Hepatocyte (in vitro differentiated cells): ENCODE measurements at regions not wholly inside any gene's neighbourhood (a gene's known extent, or its start where the extent isn't known, plus 50 kb on each side); places are given as distances from the start of the nearest gene placed in this dataset.

Experiments
- DNase-seq: peaks from one replicate; pipeline ENCODE4 v3.0.0-alpha.2; 2016; ENCODE audit warnings: low spot score
- H2AFZ ChIP-seq: fragments of 200-600 bp; sonication (generic); 2 replicates; pipeline ENCODE4 v1.6.0; 2016; ENCODE audit warnings: antibody characterized with exemption, mild to moderate bottlenecking
- H3K27ac ChIP-seq: fragments of 200-600 bp; sonication (generic); 2 replicates; pipeline ENCODE4 v1.5.1; 2016; ENCODE audit warnings: mild to moderate bottlenecking
- H3K27me3 ChIP-seq: fragments of 200-600 bp; sonication (generic); 2 replicates; pipeline ENCODE4 v1.6.1; 2016
- H3K36me3 ChIP-seq: fragments of 200-600 bp; sonication (generic); replicated peaks from 2 replicates; pipeline ENCODE4 v1.5.1; 2016; ENCODE audit warnings: low read depth; ENCODE audit not compliant: insufficient read depth
- H3K4me1 ChIP-seq: fragments of 200-600 bp; sonication (generic); 2 replicates; pipeline ENCODE4 v1.5.1; 2016; ENCODE audit warnings: mild to moderate bottlenecking, moderate library complexity; ENCODE audit not compliant: insufficient read depth
- H3K4me2 ChIP-seq: fragments of 200-600 bp; sonication (generic); 2 replicates; pipeline ENCODE4 v1.6.0; 2016
- H3K4me3 ChIP-seq: fragments of 200-600 bp; sonication (generic); 2 replicates; pipeline ENCODE4 v1.5.1; 2016; ENCODE audit warnings: mild to moderate bottlenecking
- H3K79me2 ChIP-seq: fragments of 200-600 bp; sonication (generic); 2 replicates; pipeline ENCODE4 v1.6.0; 2017; ENCODE audit warnings: mild to moderate bottlenecking
- H3K9me2 ChIP-seq: fragments of 200-600 bp; sonication (generic); replicated peaks from 2 replicates; pipeline ENCODE4 v1.6.0; 2017; ENCODE audit warnings: mild to moderate bottlenecking; ENCODE audit not compliant: insufficient read depth
- H3K9me3 ChIP-seq: fragments of 200-600 bp; sonication (generic); 2 replicates; pipeline ENCODE4 v1.5.1; 2016; ENCODE audit warnings: low read depth, mild to moderate bottlenecking
- H4K20me1 ChIP-seq: fragments of 200-600 bp; sonication (generic); 2 replicates; pipeline ENCODE4 v1.6.0; 2016; ENCODE audit warnings: mild to moderate bottlenecking; ENCODE audit not compliant: insufficient read depth, poor library complexity, severe bottlenecking
- EZH2 ChIP-seq: fragments of 200-600 bp; sonication (generic); IDR thresholded peaks from 2 replicates; pipeline ENCODE4 v1.6.1; 2016; ENCODE audit warnings: antibody characterized with exemption, mild to moderate bottlenecking, borderline replicate concordance
- EZH2phosphoT487 ChIP-seq: fragments of 200-600 bp; sonication (generic); IDR thresholded peaks from one replicate; pipeline ENCODE4 v1.6.1; 2018; ENCODE audit warnings: antibody characterized with exemption, mild to moderate bottlenecking, low read depth, moderate library complexity; ENCODE audit not compliant: unreplicated experiment, severe bottlenecking
- WGBS: methylation state at CpG from one replicate; pipeline ENCODE4 v1.1.6; 2016; ENCODE audit warnings: low lambda C conversion rate; ENCODE audit errors: missing lambda C conversion rate; 5-methylcytosine and 5-hydroxymethylcytosine counted together
- TF ChIP-seq, protein P1 (sequence below): fragments of 200-600 bp; sonication (generic); IDR thresholded peaks from 2 replicates; pipeline ENCODE4 v1.5.1; 2016; ENCODE audit warnings: antibody characterized with exemption, mild to moderate bottlenecking; ENCODE audit not compliant: poor library complexity

GRCh38 chr13:78736142-78736541 lies 77.2 kb upstream of the OBI1 start:
- TF ChIP-seq EZH2phosphoT487 (no peak), EZH2 (no peak)
- TF ChIP-seq, protein P1, sequence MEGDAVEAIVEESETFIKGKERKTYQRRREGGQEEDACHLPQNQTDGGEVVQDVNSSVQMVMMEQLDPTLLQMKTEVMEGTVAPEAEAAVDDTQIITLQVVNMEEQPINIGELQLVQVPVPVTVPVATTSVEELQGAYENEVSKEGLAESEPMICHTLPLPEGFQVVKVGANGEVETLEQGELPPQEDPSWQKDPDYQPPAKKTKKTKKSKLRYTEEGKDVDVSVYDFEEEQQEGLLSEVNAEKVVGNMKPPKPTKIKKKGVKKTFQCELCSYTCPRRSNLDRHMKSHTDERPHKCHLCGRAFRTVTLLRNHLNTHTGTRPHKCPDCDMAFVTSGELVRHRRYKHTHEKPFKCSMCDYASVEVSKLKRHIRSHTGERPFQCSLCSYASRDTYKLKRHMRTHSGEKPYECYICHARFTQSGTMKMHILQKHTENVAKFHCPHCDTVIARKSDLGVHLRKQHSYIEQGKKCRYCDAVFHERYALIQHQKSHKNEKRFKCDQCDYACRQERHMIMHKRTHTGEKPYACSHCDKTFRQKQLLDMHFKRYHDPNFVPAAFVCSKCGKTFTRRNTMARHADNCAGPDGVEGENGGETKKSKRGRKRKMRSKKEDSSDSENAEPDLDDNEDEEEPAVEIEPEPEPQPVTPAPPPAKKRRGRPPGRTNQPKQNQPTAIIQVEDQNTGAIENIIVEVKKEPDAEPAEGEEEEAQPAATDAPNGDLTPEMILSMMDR, result no peak
- no peak overlapping the region for H3K4me2 ChIP-seq
- no peaks in the 10 kb centered on the region for H4K20me1 ChIP-seq

DNA sequence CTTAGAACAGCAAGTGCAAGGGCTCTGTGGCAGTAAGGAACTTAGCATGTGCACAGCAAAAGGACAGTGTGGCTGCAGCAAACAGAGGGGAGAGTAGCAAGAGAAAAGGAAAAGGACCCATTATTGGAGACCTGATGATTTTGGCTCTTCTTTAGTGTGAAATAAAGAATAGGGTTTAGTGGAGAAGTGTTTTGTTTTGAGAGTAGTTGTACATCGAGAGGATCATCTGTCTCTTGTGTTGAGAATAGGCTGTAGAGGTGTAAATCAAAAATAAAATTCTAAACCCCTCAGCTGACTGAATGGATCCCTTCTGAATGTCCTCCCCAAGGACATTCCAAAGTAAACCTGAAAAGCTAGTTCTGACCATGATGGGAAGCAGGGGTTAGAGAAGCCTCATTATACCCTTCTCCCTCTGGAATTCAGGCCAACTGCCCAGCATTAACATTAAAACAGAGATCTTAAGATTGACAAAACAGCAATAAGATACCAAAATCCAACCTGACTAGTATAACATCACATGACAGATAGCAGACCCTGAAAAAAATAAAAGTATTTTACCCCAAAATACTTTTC lies 73.6 kb upstream of the OBI1 start:
- Histone ChIP-seq H3K79me2 (no peaks in the 10 kb centered on the region), H3K4me2 (no peak overlapping the region), H3K4me3 (no peak overlapping the region), H3K36me3 (no peaks in the 10 kb centered on the region), H4K20me1 (no peaks in the 10 kb centered on the region), H3K9me2 (no peaks in the 10 kb centered on the region), H3K4me1 (no peaks in the 10 kb centered on the region), H2AFZ (no peak overlapping the region), H3K27me3 (no peaks in the 10 kb centered on the region), H3K27ac (no peak overlapping the region), H3K9me3 (no peaks in the 10 kb centered on the region)
- WGBS, result 96% methylated on average over 1 of the region's 1 CpG
- TF ChIP-seq, protein P1, result no peak
- TF ChIP-seq EZH2 (no peak), EZH2phosphoT487 (no peak)
- no peak for DNase-seq

More at GRCh38 chr13:78736142-78736541, 77.2 kb upstream of the OBI1 start:
- Histone ChIP-seq H3K27me3 (no peaks in the 10 kb centered on the region), H3K79me2 (no peaks in the 10 kb centered on the region), H3K4me1 (no peaks in the 10 kb centered on the region), H3K36me3 (no peaks in the 10 kb centered on the region), H2AFZ (no peak overlapping the region), H3K9me2 (no peaks in the 10 kb centered on the region), H3K27ac (no peak overlapping the region), H3K9me3 (no peaks in the 10 kb centered on the region), H3K4me3 (no peak overlapping the region)
- DNase-seq, result no peak

DNA sequence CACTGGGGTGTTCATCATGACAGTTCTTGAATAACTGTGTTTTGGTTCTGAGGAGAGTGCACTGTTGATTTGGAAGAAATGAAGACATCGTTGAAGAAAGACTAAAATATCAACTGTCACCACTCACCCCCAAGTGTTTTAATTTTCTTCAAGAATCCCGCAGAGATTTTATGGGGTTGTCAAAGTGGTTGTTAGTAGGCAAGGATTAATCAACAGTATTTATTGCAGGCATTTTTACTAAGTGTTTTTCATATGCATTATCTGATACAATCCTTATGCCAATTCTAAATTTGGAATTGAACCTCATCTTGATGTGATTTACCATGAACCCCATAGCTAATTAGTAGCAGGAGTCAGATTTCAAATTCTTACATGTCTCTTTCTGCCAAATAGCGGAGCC lies 63.7 kb upstream of the OBI1 start:
- H3K79me2 ChIP-seq, result no peaks in the 10 kb centered on the region
- H3K4me2 ChIP-seq, result no peak overlapping the region
- no peaks in the 10 kb centered on the region for H4K20me1 ChIP-seq
- H3K36me3 ChIP-seq, result no peaks in the 10 kb centered on the region
- H3K27me3 ChIP-seq, result peaks cover 5% of the 10 kb centered on the region
- H2AFZ ChIP-seq, result no peak overlapping the region
- H3K27ac ChIP-seq, result no peak overlapping the region
- H3K4me1 ChIP-seq, result no peaks in the 10 kb centered on the region
- 60% methylated on average over 3 of the region's 3 CpGs for WGBS
- DNase-seq, result no peak
- H3K9me3 ChIP-seq, result no peaks in the 10 kb centered on the region
- TF ChIP-seq EZH2phosphoT487 (no peak), EZH2 (no peak)
- TF ChIP-seq, protein P1, result no peak
- no peak overlapping the region for H3K4me3 ChIP-seq
- no peaks in the 10 kb centered on the region for H3K9me2 ChIP-seq

GRCh38 chr13:78719367-78719766 lies 60.4 kb upstream of the OBI1 start:
- Histone ChIP-seq H3K9me3 (no peaks in the 10 kb centered on the region), H2AFZ (no peak overlapping the region), H3K4me1 (no peaks in the 10 kb centered on the region), H3K79me2 (no peaks in the 10 kb centered on the region), H3K4me3 (no peak overlapping the region), H3K27ac (no peak overlapping the region), H3K9me2 (no peaks in the 10 kb centered on the region), H3K36me3 (no peaks in the 10 kb centered on the region), H3K4me2 (no peak overlapping the region), H3K27me3 (peaks cover 5% of the 10 kb centered on the region), H4K20me1 (no peaks in the 10 kb centered on the region)
- TF ChIP-seq, protein P1, result no peak
- no peak for TF ChIP-seq EZH2phosphoT487
- no peak for TF ChIP-seq EZH2
- DNase-seq, result no peak
- 93% methylated on average over 2 of the region's 2 CpGs for WGBS
